ENCODE measurements at regions not wholly inside any gene's neighbourhood (a gene's known extent, or its start where the extent isn't known, plus 50 kb on each side); places are given as distances from the start of the nearest gene placed in this dataset.

DNA sequence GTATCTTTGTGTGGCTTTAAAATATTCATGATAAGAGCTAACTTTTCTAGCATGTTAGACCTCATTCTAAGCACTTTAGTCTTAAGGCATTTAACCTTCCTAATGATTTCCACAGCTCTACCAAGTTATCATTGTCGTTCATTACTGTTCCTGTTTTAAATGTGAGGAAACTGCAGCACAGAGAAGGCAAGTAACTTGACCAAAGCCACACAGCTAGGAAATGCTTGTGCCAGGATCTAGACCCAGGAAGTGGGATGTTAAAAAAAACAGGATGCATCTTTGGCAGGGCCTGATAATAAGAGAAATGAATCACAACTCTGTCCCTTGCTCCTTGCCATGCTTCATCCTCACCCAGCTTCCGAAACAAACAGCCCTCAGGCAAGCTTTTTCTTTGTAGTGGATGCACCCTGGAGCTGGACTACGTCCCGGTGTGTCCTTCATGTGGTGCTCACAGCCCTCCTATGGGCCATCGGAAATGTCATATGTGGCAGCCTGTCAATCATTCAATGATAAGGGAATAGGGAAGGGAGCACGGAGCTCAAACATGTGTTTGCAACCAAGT is 196.9 kb upstream of the RREB1 start:
- no peaks in the 10 kb centered on the region for H3K9me3 ChIP-seq (ENCODE audit: insufficient read depth, low read depth, low read length)
- H3K36me3 ChIP-seq (ENCODE audit: insufficient read depth, low read depth, low read length) = no peaks in the 10 kb centered on the region
- no peak overlapping the region for H3K27ac ChIP-seq (ENCODE audit: low read length)
- no peaks in the 10 kb centered on the region for H3K4me1 ChIP-seq (ENCODE audit: insufficient read depth, low read length)
- no peak overlapping the region for H3K9ac ChIP-seq (ENCODE audit: low read depth, low read length)
- no peak overlapping the region for H3K4me3 ChIP-seq (ENCODE audit: low read length)
- H3K27me3 ChIP-seq (ENCODE audit: insufficient read depth, low read length) = no peaks in the 10 kb centered on the region; the same call in 1 of the 2 replicates

DNA sequence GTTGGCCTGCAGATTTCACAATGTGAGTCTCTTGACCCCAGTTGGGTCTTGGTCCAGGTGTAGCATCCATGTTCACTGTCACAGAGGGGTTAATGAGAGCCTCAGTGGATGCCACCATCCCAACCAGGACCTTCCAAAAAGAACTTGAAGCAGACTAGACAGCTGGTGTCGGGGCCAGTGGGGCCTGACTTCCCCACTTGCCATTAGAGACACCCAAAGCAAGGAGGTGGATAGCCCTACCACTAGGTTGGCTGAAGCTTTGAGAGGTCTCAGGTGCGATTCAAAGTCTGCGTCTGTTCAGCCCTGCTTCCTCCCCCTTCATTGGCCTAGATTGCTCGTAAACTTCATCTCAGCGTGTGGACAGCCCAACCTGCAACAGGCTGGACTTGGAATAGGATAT is 196.4 kb upstream of the RREB1 start:
- Histone ChIP-seq H3K36me3 (ENCODE audit: insufficient read depth, low read depth, low read length) (no peaks in the 10 kb centered on the region), H3K27ac (ENCODE audit: low read length) (no peak overlapping the region), H3K9me3 (ENCODE audit: insufficient read depth, low read depth, low read length) (no peaks in the 10 kb centered on the region), H3K4me1 (ENCODE audit: insufficient read depth, low read length) (no peaks in the 10 kb centered on the region), H3K4me3 (ENCODE audit: low read length) (no peak overlapping the region), H3K9ac (ENCODE audit: low read depth, low read length) (no peak overlapping the region), H3K27me3 (ENCODE audit: insufficient read depth, low read length) (no peaks in the 10 kb centered on the region; the same call in 1 of the 2 replicates)

DNA sequence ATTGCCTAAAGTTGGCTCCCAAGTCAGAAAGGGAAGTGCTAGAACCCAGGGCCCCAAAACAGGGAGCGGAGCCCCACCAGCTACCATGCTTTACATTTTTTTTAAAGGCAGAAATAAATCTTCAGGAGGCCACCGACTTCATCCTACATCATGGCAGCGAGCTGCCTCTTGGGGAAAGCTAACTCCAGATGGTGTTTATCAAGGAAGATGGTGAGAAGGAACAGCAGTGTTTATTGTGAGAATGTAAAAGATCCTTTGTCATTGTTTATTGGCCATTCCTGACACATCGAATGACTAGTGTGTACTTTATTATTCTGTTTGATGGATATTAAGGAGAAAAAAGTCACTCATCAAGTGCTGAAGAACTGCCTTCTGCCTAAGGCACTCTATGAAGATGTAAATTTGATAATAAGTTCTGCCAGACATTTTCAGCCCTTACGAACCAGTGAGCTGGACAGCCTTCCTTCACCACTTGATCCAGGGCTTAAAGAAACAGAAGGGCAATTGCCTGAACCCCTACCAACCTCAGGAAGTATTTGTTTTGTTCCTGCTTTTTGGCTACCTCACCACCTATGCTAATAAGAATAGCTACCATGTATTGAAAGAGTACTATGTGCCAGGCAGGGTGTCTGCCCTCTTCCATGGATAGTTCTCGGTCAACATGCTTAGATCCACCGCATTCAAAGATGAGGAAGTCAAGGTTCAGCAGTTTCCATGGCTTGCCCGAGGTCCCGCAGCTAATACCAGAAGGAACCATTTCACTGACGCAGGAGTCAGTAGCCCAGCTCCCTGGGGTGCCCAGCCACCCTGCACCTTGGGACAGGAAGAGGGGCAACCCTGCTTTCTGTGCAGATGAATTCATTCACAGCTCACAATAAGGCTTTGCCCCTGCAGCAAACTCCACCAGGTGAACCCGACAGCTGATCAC is 194.7 kb upstream of the RREB1 start:
- H3K27ac ChIP-seq (ENCODE audit: low read length) = no peak overlapping the region

DNA sequence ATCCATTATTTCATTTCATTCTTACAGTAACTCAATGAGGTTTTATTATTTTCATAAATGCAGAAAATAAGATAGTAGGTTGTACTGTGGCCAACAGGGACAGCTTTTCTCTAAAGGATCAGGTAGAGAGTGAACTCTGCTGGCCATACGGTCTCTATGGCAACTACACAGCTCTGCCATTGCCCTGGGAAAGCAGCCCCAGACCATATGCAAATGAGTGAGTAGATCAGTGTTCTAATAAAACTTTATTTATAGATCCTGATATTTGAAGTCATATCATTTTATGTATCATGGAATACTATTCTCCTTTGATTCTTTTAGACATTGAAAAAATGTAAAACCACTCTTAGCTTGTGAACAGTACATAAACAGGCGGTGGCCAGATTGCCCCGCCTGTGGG is 192.5 kb upstream of the RREB1 start:
- no peaks in the 10 kb centered on the region for H3K36me3 ChIP-seq (ENCODE audit: insufficient read depth, low read depth, low read length)
- H3K9me3 ChIP-seq (ENCODE audit: insufficient read depth, low read depth, low read length) = no peaks in the 10 kb centered on the region
- H3K9ac ChIP-seq (ENCODE audit: low read depth, low read length) = no peak overlapping the region
- no peaks in the 10 kb centered on the region for H3K27me3 ChIP-seq (ENCODE audit: insufficient read depth, low read length)
- H3K27ac ChIP-seq (ENCODE audit: low read length) = no peak overlapping the region
- no peak overlapping the region for H3K4me3 ChIP-seq (ENCODE audit: low read length)
- H3K4me1 ChIP-seq (ENCODE audit: insufficient read depth, low read length) = no peaks in the 10 kb centered on the region

More for the DNA sequence above, 194.7 kb upstream of the RREB1 start:
- H3K27me3 ChIP-seq (ENCODE audit: insufficient read depth, low read length) = no peaks in the 10 kb centered on the region; the same call in 1 of the 2 replicates
- no peak overlapping the region for H3K9ac ChIP-seq (ENCODE audit: low read depth, low read length)
- H3K36me3 ChIP-seq (ENCODE audit: insufficient read depth, low read depth, low read length) = no peaks in the 10 kb centered on the region
- H3K9me3 ChIP-seq (ENCODE audit: insufficient read depth, low read depth, low read length) = no peaks in the 10 kb centered on the region
- no peak overlapping the region for H3K4me3 ChIP-seq (ENCODE audit: low read length)
- no peaks in the 10 kb centered on the region for H3K4me1 ChIP-seq (ENCODE audit: insufficient read depth, low read length)

DNA sequence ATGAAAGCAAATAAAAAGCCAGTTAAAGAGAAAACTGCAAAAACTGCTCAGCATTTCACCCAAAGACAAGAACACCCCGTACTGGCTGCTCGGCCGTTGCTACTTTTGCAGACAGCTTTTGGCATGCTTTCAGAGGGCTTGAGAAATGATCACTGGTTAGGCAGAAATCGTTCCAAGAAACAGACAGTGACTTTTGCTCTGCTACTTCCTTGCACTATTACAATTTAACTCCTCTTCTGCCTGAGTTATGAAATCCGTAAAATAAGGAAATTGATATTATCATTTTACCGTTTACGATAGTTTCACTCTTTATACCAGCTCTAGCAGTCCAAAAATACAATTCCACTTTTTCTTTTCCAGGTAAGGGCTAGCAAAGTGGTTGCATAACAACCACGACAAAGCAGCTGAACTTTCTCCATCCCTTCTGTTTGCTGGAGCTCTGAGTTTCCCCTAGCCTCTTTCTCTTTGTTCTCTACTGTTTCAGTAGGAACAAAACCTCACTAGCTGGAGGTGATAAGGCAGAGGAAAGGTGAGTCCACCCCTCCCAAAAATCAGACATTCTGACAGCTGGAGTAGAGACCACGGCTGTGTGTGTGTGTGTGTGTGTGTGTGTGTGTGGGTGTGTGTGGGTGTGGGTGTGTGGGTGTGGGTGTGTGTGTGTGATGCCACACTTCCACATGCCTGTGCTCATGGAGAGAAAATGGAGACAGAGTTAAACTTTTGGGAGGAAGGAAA is 191.8 kb upstream of the RREB1 start:
- Histone ChIP-seq H3K36me3 (ENCODE audit: insufficient read depth, low read depth, low read length) (no peaks in the 10 kb centered on the region), H3K4me1 (ENCODE audit: insufficient read depth, low read length) (no peaks in the 10 kb centered on the region), H3K27me3 (ENCODE audit: insufficient read depth, low read length) (no peaks in the 10 kb centered on the region), H3K9me3 (ENCODE audit: insufficient read depth, low read depth, low read length) (no peaks in the 10 kb centered on the region), H3K4me3 (ENCODE audit: low read length) (no peak overlapping the region), H3K27ac (ENCODE audit: low read length) (no peak overlapping the region), H3K9ac (ENCODE audit: low read depth, low read length) (no peak overlapping the region)

DNA sequence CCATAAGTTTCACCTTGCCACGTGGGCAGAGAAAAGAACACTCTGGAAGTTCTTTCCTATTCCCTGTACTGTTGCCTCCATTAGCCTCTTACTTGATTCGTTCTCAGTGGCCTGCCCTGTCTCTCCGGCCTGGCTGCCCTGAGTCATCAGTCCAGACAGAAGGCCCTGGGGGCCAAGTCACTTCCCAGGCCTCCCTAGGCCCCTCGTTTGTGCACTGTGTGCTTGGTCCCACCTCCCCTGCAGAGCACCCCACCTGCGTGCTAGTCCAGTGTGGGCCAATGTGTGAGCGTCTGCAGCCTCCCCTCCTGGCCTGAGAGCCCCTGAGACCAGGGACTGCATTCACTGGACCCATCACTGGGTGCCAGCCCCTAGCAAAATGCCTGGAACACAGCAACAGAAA is 191.2 kb upstream of the RREB1 start:
- Histone ChIP-seq H3K4me3 (ENCODE audit: low read length) (no peak overlapping the region), H3K4me1 (ENCODE audit: insufficient read depth, low read length) (no peaks in the 10 kb centered on the region), H3K27me3 (ENCODE audit: insufficient read depth, low read length) (no peaks in the 10 kb centered on the region), H3K27ac (ENCODE audit: low read length) (no peak overlapping the region), H3K9ac (ENCODE audit: low read depth, low read length) (no peak overlapping the region), H3K9me3 (ENCODE audit: insufficient read depth, low read depth, low read length) (no peaks in the 10 kb centered on the region), H3K36me3 (ENCODE audit: insufficient read depth, low read depth, low read length) (no peaks in the 10 kb centered on the region)

DNA sequence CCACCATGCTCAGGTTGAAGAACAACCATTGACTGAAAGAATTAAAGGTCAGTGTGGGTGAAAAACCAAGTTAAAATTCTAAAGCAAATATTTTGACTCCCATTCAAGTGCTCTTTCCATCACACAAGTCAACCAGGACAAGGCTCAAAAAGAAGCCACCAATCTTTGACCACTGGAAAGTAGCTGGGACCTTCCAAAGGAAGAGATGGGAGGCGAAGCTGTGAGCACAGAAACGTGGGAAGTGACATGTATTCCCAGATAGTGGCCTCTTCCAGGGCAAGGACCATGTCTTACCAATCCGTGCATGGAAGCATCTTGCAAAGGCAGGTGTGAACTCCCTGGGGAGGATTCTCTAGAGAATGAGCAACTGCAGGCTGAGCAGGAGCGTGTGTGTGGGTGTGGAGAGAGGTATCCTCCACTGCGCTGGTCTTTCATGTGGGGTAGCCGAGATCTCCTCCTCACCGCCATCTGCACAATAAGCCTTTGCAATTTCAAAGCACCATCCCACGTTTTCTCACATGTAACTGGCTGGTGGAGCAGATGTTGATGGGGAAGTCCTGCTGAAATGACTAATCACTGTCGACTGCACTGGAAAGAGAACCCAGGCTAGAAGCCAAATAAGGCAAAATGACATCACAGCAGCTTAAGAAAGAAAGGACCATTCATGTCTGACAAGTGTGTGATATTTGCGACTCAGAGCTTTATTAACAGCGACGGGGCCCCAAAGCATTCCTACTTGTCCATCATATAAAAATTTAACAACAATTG is 189.4 kb upstream of the RREB1 start:
- no peaks in the 10 kb centered on the region for H3K36me3 ChIP-seq (ENCODE audit: insufficient read depth, low read depth, low read length)
- no peak overlapping the region for H3K27ac ChIP-seq (ENCODE audit: low read length)
- no peak overlapping the region for H3K4me3 ChIP-seq (ENCODE audit: low read length)
- no peak overlapping the region for H3K9ac ChIP-seq (ENCODE audit: low read depth, low read length)
- no peaks in the 10 kb centered on the region for H3K9me3 ChIP-seq (ENCODE audit: insufficient read depth, low read depth, low read length)
- no peaks in the 10 kb centered on the region for H3K27me3 ChIP-seq (ENCODE audit: insufficient read depth, low read length)
- no peaks in the 10 kb centered on the region for H3K4me1 ChIP-seq (ENCODE audit: insufficient read depth, low read length)

DNA sequence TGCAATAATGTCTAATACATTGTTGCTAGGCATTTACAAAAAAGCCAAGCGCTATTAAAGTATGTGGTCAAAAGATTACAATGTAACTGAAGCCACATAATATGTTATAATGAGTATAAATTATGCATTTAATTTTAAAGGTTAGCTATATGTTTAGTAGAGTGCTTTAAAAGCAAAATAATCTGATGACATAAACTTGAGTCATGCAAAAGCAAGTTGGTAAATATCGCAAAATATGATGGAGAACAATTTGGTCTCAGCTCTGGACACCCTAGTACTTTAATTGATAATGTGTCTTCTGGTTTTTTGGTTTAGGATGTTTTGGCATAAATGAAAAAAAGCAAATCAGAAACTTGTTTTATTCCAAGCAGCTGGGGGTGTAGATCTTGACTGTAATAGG is 188.6 kb upstream of the RREB1 start:
- Histone ChIP-seq H3K9me3 (ENCODE audit: insufficient read depth, low read depth, low read length) (no peaks in the 10 kb centered on the region), H3K9ac (ENCODE audit: low read depth, low read length) (no peak overlapping the region), H3K4me3 (ENCODE audit: low read length) (no peak overlapping the region), H3K27ac (ENCODE audit: low read length) (no peak overlapping the region), H3K27me3 (ENCODE audit: insufficient read depth, low read length) (no peaks in the 10 kb centered on the region), H3K4me1 (ENCODE audit: insufficient read depth, low read length) (no peaks in the 10 kb centered on the region), H3K36me3 (ENCODE audit: insufficient read depth, low read depth, low read length) (no peaks in the 10 kb centered on the region)

DNA sequence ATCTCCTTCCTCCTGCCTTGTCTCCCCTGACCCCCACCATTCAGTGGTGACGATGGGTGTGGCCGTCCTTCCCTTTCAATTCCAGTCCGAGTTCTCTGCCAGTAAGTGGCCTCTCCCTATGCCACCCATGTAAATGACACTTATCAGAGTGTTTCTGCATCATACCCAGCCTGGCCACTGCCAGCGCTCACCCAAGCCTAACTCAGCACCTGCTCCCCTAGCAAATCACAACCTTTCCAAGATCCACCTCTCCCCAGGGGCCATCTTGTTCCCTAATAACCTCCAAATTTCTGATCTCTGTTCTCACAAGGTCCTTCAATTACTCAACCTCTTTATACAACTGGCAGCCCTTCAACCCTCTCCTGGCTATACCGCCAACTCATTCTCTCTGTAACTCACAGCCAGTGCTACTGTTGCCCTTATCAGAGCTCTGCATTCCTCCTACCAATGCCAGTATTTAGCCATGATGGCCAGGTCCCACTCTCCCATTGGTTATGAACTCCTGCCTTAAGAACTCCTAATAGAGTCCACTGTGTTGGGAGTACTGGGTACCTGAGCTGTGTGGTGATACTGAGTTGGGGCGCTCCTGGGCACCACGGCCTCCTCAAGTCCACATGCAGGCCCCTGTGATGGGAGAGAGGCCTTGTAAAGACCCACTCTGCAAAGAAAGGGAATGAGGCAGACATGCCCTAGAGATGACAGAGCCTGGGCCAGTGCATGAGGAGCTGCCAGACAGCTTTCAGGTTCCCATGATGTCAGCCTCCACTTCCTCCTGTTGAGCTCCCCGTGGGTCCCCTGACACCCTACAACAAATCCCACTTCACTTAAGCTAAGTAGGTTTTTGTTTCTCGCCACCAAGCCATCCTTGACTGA is 187.4 kb upstream of the RREB1 start:
- Histone ChIP-seq H3K27me3 (ENCODE audit: insufficient read depth, low read length) (no peaks in the 10 kb centered on the region), H3K9ac (ENCODE audit: low read depth, low read length) (no peak overlapping the region), H3K27ac (ENCODE audit: low read length) (no peak overlapping the region), H3K9me3 (ENCODE audit: insufficient read depth, low read depth, low read length) (no peaks in the 10 kb centered on the region), H3K4me3 (ENCODE audit: low read length) (no peak overlapping the region), H3K36me3 (ENCODE audit: insufficient read depth, low read depth, low read length) (no peaks in the 10 kb centered on the region), H3K4me1 (ENCODE audit: insufficient read depth, low read length) (no peaks in the 10 kb centered on the region)

DNA sequence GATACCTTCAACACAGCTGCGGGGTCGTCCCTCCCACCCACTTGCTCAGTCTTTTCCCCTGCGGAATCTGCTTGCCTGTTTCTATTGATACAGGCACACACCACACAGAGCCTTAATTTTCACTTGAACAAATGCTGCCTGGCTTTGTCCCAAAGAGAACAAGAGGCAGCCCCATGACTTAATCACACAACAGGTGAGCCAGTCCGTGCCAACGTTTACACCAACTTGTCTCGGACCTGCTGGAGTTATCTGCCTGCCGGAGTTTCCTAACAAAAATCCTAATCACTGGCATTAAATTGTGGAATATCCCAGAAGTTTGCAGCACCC is 186.8 kb upstream of the RREB1 start:
- Histone ChIP-seq H3K4me1 (ENCODE audit: insufficient read depth, low read length) (no peaks in the 10 kb centered on the region), H3K36me3 (ENCODE audit: insufficient read depth, low read depth, low read length) (no peaks in the 10 kb centered on the region), H3K9ac (ENCODE audit: low read depth, low read length) (no peak overlapping the region), H3K4me3 (ENCODE audit: low read length) (no peak overlapping the region), H3K27ac (ENCODE audit: low read length) (no peak overlapping the region), H3K9me3 (ENCODE audit: insufficient read depth, low read depth, low read length) (no peaks in the 10 kb centered on the region), H3K27me3 (ENCODE audit: insufficient read depth, low read length) (no peaks in the 10 kb centered on the region)

DNA sequence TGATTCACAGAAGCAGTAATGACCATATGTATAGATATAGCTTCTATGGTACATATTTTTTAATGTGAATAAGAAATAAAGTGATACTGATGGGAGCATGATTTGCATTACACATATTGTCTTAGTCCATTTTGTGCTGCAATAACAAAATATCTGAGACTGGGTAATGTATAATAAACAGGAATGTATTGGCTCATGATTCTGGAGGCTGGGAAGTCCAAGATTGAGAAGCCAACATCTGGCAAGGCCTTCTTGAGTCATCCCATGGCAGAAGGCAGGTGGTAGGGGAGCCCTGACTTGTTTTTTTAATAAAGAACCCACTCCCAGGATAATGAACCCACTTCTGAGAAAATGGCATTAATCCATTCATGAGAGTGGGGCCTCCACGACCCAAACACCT is 185.6 kb upstream of the RREB1 start:
- H3K4me3 ChIP-seq (ENCODE audit: low read length) = no peak overlapping the region
- no peak overlapping the region for H3K9ac ChIP-seq (ENCODE audit: low read depth, low read length)
- no peak overlapping the region for H3K27ac ChIP-seq (ENCODE audit: low read length)
- H3K36me3 ChIP-seq (ENCODE audit: insufficient read depth, low read depth, low read length) = no peaks in the 10 kb centered on the region
- H3K4me1 ChIP-seq (ENCODE audit: insufficient read depth, low read length) = no peaks in the 10 kb centered on the region
- H3K9me3 ChIP-seq (ENCODE audit: insufficient read depth, low read depth, low read length) = no peaks in the 10 kb centered on the region
- no peaks in the 10 kb centered on the region for H3K27me3 ChIP-seq (ENCODE audit: insufficient read depth, low read length)
